K562 (cell line): ENCODE measurements at regions not wholly inside any gene's neighbourhood (a gene's known extent, or its start where the extent isn't known, plus 50 kb on each side); places are given as distances from the start of the nearest gene placed in this dataset.

Experiments used
- ADNP ChIP-seq: fragments of 200-800 bp; sonication (Bioruptor generic); IDR thresholded peaks from 2 replicates; pipeline ENCODE4 v1.6.1; 2016; ENCODE audit warnings: missing genetic modification characterization, missing compliant biosample characterization
- CHD1 ChIP-seq: fragments of 200-600 bp; sonication (generic); IDR thresholded peaks from one replicate; pipeline ENCODE4 v1.6.1; 2012; ENCODE audit warnings: mild to moderate bottlenecking, moderate library complexity, low read length, inconsistent platforms
- CTCF ChIP-seq, 3 experiments: IDR thresholded peaks in 2 of 3; conservative IDR thresholded peaks in 1 of 3; 2 replicates each; pipeline ENCODE4 v1.5.1; 2011 to 2012; ENCODE audit warnings: low read length in 3 of 3, mild to moderate bottlenecking in 3 of 3, control low read depth in 2 of 3, improper control_type of control experiment in 1 of 3, inconsistent platforms in 1 of 3, low read depth in 1 of 3, mixed read lengths in 1 of 3, moderate library complexity in 1 of 3; ENCODE audit not compliant: insufficient read depth in 2 of 3
- DACH1 ChIP-seq: fragments of 450-650 bp; IDR thresholded peaks from 2 replicates; pipeline ENCODE4 v1.6.1; 2018; ENCODE audit not compliant: partially characterized antibody
- ETS1 ChIP-seq: conservative IDR thresholded peaks from 2 replicates; pipeline ENCODE4 v1.6.1; 2011; ENCODE audit warnings: low read depth, mild to moderate bottlenecking, low read length; ENCODE audit not compliant: control insufficient read depth
- FOXK2 ChIP-seq, 2 experiments: fragments of 450-650 bp; IDR thresholded peaks in 1 of 2; conservative IDR thresholded peaks in 1 of 2; 2 replicates each; pipeline ENCODE4 v1.6.1; 2016; ENCODE audit warnings: low read depth in 2 of 2, mild to moderate bottlenecking in 1 of 2
- MAFF ChIP-seq: IDR thresholded peaks from 2 replicates; pipeline ENCODE4 v1.6.1; 2012; ENCODE audit warnings: low read length, improper control_type of control experiment
- MAFK ChIP-seq: IDR thresholded peaks from 2 replicates; pipeline ENCODE4 v1.6.1; 2011; ENCODE audit warnings: low read length, improper control_type of control experiment
- MYBL2 ChIP-seq, 2 experiments: fragments of 450-650 bp in 1 of 2; sonication (generic) in 1 of 2; formaldehyde crosslinking in 1 of 2; IDR thresholded peaks; 2 replicates each; pipeline versions ENCODE4 v1.6.1 to v1.8.1; 2017 to 2022; ENCODE audit warnings: borderline replicate concordance in 1 of 2, inconsistent platforms in 1 of 2, low read depth in 1 of 2, mild to moderate bottlenecking in 1 of 2, missing genetic modification reagents in 1 of 2, moderate library complexity in 1 of 2
- NFE2 ChIP-seq: IDR thresholded peaks from 2 replicates; pipeline ENCODE4 v1.6.1; 2014; ENCODE audit warnings: antibody characterized with exemption, low read depth
- POLR2A ChIP-seq: fragments of 450-650 bp; conservative IDR thresholded peaks from 2 replicates; pipeline ENCODE4 v1.6.1; 2016
- RBM39 ChIP-seq: fragments of 200-400 bp; formaldehyde crosslinking; optimal IDR thresholded peaks from 2 replicates; pipeline ENCODE3; 2018; ENCODE audit warnings: low read depth, low read length
- ZNF12 ChIP-seq: sonication (generic); formaldehyde crosslinking; IDR thresholded peaks from 2 replicates; pipeline ENCODE4 v1.4.0; 2020; ENCODE audit warnings: mild to moderate bottlenecking, missing genetic modification reagents
- ZNF444 ChIP-seq: fragments of 250-450 bp; sonication (Bioruptor Pico); IDR thresholded peaks from 2 replicates; pipeline ENCODE4 v1.4.0; 2020; ENCODE audit warnings: mild to moderate bottlenecking, moderate library complexity

GRCh38 chr4:156060661-156061060 lies 107.0 kb upstream of the CTSO start:
- TF ChIP-seq ZNF444 (CRISPR knock-in tag): no peak
- no peak for TF ChIP-seq CHD1
- TF ChIP-seq CTCF (IDR thresholded peaks at IDR 0.05 in 2 of 3, conservative IDR thresholded peaks at IDR 0.05 in 1 of 3; ENCODE audit: insufficient read depth in 2 of 3, low read depth in 1 of 3, low read length in 3 of 3): no peak
- TF ChIP-seq ADNP (tag): no peak
- TF ChIP-seq ZNF12 (CRISPR knock-in tag): no peak
- TF ChIP-seq POLR2A: no peak
- no peak for TF ChIP-seq MAFF
- no peak for TF ChIP-seq MYBL2 (IDR thresholded peaks at IDR 0.05; ENCODE audit: low read depth)
- no peak for TF ChIP-seq MYBL2 (CRISPR knock-in tag; IDR thresholded peaks at IDR 0.05; ENCODE audit: borderline replicate concordance)
- no peak for TF ChIP-seq RBM39
- no peak for TF ChIP-seq MAFK
- no peak for TF ChIP-seq DACH1
- no peak for TF ChIP-seq NFE2
- TF ChIP-seq FOXK2 (conservative IDR thresholded peaks at IDR 0.05 in 1 of 2, IDR thresholded peaks at IDR 0.05 in 1 of 2; ENCODE audit: low read depth in 2 of 2): no peak
- no peak for TF ChIP-seq ETS1
